Esophagus (tissue), 2 donors: ENCODE measurements at regions not wholly inside any gene's neighbourhood (a gene's known extent, or its start where the extent isn't known, plus 50 kb on each side); places are given as distances from the start of the nearest gene placed in this dataset.
A peak's percentile ranks its signal among the peaks of the same experiment; 100 is the strongest.

Experiments
- H3K27ac ChIP-seq, 2 donors: one replicate each; pipeline ENCODE4 v1.5.1; 2013; ENCODE audit warnings: low read depth in 2 of 2, mild to moderate bottlenecking in 2 of 2, inconsistent platforms in 1 of 2, low read length in 1 of 2, moderate library complexity in 1 of 2
- H3K27me3 ChIP-seq, 2 donors: one replicate each; pipeline ENCODE4 v1.6.1; 2013; ENCODE audit warnings: low read length in 2 of 2, control low read depth in 1 of 2, mild to moderate bottlenecking in 1 of 2; ENCODE audit not compliant: insufficient read depth in 2 of 2, control insufficient read depth in 1 of 2
- H3K36me3 ChIP-seq, 2 donors: one replicate each; pipeline ENCODE4 v1.6.1; 2013; ENCODE audit warnings: low read length in 1 of 2; ENCODE audit not compliant: control insufficient read depth in 2 of 2, insufficient read depth in 2 of 2
- H3K4me1 ChIP-seq, 2 donors: one replicate each; pipeline ENCODE4 v1.6.1; 2013; ENCODE audit warnings: low read length in 1 of 2; ENCODE audit not compliant: control insufficient read depth in 2 of 2, insufficient read depth in 2 of 2
- H3K4me3 ChIP-seq, 2 donors: one replicate each; pipeline ENCODE4 v1.5.1; 2013; ENCODE audit warnings: low read length in 2 of 2, mild to moderate bottlenecking in 2 of 2, low read depth in 1 of 2, moderate library complexity in 1 of 2
- H3K9me3 ChIP-seq, 2 donors: one replicate each; pipeline ENCODE4 v1.6.1; 2013; ENCODE audit warnings: mild to moderate bottlenecking in 2 of 2, low read depth in 1 of 2, low read length in 1 of 2, moderate library complexity in 1 of 2; ENCODE audit not compliant: control insufficient read depth in 2 of 2, insufficient read depth in 1 of 2
- whole genome bisulfite sequencing, 2 donors: extraction: QIAGEN DNeasy Blood & Tissue Kit; methylation state at CpG; one replicate each; pipeline ENCODE4 v1.1.7; 2013; 5-methylcytosine and 5-hydroxymethylcytosine counted together
- donor health status: healthy with polysubstance abuse.
- donor health status: Bipolar disorder and iron deficiency.

- 67 to 73% methylated on average over 11 of the region's 11 CpGs for WGBS, 2 donors
- H3K27ac ChIP-seq, result no peak overlapping the region
Observed at GRCh38 chr16:48452991-48453760, 68.0 kb upstream of the SIAH1 start.

GRCh38 chr16:48451323-48451722, 66.1 kb upstream of the SIAH1 start:
- peaks cover 2 to 3% of the 10 kb centered on the region in 2 donors for H3K4me1 ChIP-seq
- H3K27ac ChIP-seq, result no peak overlapping the region
- 92 to 94% methylated on average over 8 of the region's 8 CpGs for WGBS, 2 donors
- H3K4me3 ChIP-seq, result no peak overlapping the region
- H3K27me3 ChIP-seq, result no peaks in the 10 kb centered on the region
- H3K9me3 ChIP-seq, result no peaks in the 10 kb centered on the region
- H3K36me3 ChIP-seq, result no peaks in the 10 kb centered on the region

More at GRCh38 chr16:48452991-48453760, 68.0 kb upstream of the SIAH1 start:
- Histone ChIP-seq H3K4me3 (no peak overlapping the region), H3K27me3 (no peaks in the 10 kb centered on the region), H3K36me3 (no peaks in the 10 kb centered on the region), H3K4me1 (peaks cover 0 to 2% of the 10 kb centered on the region in 2 donors), H3K9me3 (no peaks in the 10 kb centered on the region)

GRCh38 chr16:48450367-48450766, 65.2 kb upstream of the SIAH1 start:
- no peak overlapping the region for H3K27ac ChIP-seq
- no peaks in the 10 kb centered on the region for H3K27me3 ChIP-seq
- peaks cover 2 to 3% of the 10 kb centered on the region in 2 donors for H3K4me1 ChIP-seq
- 22 to 24% methylated on average over 1 of the region's 1 CpG for WGBS, 2 donors
- no peaks in the 10 kb centered on the region for H3K36me3 ChIP-seq
- no peaks in the 10 kb centered on the region for H3K9me3 ChIP-seq
- H3K4me3 ChIP-seq, result no peak overlapping the region

DNA sequence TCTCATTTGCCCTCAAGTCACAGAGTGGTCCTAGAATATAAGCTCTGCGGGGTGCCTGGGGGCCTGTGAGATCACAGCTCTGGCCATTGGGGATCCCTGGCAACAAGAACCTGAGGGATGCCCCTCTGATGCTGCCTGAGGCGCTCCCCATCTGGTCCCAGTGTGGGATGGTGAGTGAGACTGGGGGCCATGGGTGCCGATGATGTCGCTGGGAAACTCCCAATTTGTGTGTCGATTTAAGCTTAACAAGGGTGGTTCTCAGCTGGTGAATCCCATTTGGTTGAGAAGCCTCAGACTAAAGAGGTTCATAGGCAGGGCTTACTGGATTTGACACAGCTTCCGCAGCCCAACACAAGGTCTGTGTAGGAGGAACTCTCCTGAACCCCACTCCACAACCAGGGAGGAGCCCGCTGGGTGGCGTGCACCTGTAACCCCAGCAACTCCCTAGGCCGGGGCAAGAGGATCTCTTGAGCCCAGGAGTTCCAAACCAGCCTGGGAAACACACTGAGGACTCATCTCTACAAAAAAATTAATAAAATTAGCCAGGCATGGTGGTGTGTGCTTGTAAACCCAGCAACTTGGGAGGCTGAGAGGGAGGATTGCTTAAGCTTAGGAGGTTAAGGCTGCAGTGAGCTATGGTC, 63.7 kb upstream of the SIAH1 start:
- no peak overlapping the region for H3K27ac ChIP-seq
- no peaks in the 10 kb centered on the region for H3K36me3 ChIP-seq
- H3K27me3 ChIP-seq, result no peaks in the 10 kb centered on the region
- peaks cover 2 to 3% of the 10 kb centered on the region in 2 donors for H3K4me1 ChIP-seq
- H3K9me3 ChIP-seq, result no peaks in the 10 kb centered on the region
- 93 to 94% methylated on average over 9 of the region's 9 CpGs for WGBS, 2 donors
- no peak overlapping the region for H3K4me3 ChIP-seq

GRCh38 chr16:48447940-48448536, 62.8 kb upstream of the SIAH1 start:
- WGBS, 2 donors, result 77 to 81% methylated on average over 7 of the region's 7 CpGs

GRCh38 chr16:48447428-48447827, 62.2 kb upstream of the SIAH1 start:
- Histone ChIP-seq H3K4me3 (no peak overlapping the region), H3K27me3 (no peaks in the 10 kb centered on the region), H3K36me3 (no peaks in the 10 kb centered on the region), H3K4me1 (peaks cover 2 to 3% of the 10 kb centered on the region in 2 donors), H3K27ac (no peak overlapping the region), H3K9me3 (no peaks in the 10 kb centered on the region)
- WGBS, 2 donors, result 92 to 94% methylated on average over 8 of the region's 8 CpGs

More at GRCh38 chr16:48447940-48448536, 62.8 kb upstream of the SIAH1 start:
- Histone ChIP-seq H3K36me3 (no peaks in the 10 kb centered on the region), H3K4me3 (no peak overlapping the region), H3K27me3 (no peaks in the 10 kb centered on the region), H3K4me1 (peaks cover 2 to 3% of the 10 kb centered on the region in 2 donors), H3K9me3 (no peaks in the 10 kb centered on the region), H3K27ac (no peak overlapping the region)

- WGBS, 2 donors, result 47 to 52% methylated on average over 5 of the region's 5 CpGs
- no peak overlapping the region for H3K4me3 ChIP-seq
- H3K27ac ChIP-seq, result no peak overlapping the region
- no peaks in the 10 kb centered on the region for H3K36me3 ChIP-seq
- H3K9me3 ChIP-seq, result no peaks in the 10 kb centered on the region
- H3K4me1 ChIP-seq, result peaks cover 2 to 3% of the 10 kb centered on the region in 2 donors
- no peaks in the 10 kb centered on the region for H3K27me3 ChIP-seq
Observed at GRCh38 chr16:48446534-48446920, 61.3 kb upstream of the SIAH1 start.

- 91 to 93% methylated on average over 8 of the region's 8 CpGs for WGBS, 2 donors
- Histone ChIP-seq H3K36me3 (no peaks in the 10 kb centered on the region), H3K9me3 (no peaks in the 10 kb centered on the region), H3K4me3 (no peak overlapping the region), H3K27me3 (no peaks in the 10 kb centered on the region), H3K4me1 (peaks cover 2 to 3% of the 10 kb centered on the region in 2 donors), H3K27ac (no peak overlapping the region)
Observed at GRCh38 chr16:48445782-48446533, 60.7 kb upstream of the SIAH1 start.

DNA sequence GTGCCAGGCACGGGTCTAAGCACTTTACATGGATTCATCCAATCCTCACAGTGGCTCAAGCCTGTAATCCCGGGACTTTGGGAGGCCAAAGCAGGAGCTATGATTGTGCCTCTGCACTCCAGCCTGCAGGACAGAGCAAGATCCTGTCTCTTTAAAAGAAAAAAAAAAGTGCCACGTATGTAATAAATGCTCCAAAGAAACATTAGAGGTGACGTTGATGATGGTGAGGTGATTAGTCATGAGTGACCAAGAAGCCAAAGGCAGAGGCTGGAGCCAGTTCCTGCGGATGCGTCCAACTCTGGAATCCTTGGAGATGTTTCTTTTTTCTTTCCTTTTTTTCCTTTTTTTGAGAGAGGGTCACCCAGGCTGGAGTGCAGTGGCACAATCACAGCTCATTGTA, 59.4 kb upstream of the SIAH1 start:
- Histone ChIP-seq H3K4me3 (no peak overlapping the region), H3K27ac (peak overlapping the region in 1 of 2 donors; percentile 8), H3K36me3 (no peaks in the 10 kb centered on the region), H3K27me3 (no peaks in the 10 kb centered on the region), H3K9me3 (no peaks in the 10 kb centered on the region), H3K4me1 (peaks cover 2 to 3% of the 10 kb centered on the region in 2 donors)
- WGBS, 2 donors, result 43 to 49% methylated on average over 6 of the region's 6 CpGs
